ENCODE measurements at regions not wholly inside any gene's neighbourhood (a gene's known extent, or its start where the extent isn't known, plus 50 kb on each side); places are given as distances from the start of the nearest gene placed in this dataset.
"Not testable (repeated sequence)": the region's sequence is repeated elsewhere in the genome, so short reads cannot be mapped to it uniquely, and the experiment has no call there.

DNA sequence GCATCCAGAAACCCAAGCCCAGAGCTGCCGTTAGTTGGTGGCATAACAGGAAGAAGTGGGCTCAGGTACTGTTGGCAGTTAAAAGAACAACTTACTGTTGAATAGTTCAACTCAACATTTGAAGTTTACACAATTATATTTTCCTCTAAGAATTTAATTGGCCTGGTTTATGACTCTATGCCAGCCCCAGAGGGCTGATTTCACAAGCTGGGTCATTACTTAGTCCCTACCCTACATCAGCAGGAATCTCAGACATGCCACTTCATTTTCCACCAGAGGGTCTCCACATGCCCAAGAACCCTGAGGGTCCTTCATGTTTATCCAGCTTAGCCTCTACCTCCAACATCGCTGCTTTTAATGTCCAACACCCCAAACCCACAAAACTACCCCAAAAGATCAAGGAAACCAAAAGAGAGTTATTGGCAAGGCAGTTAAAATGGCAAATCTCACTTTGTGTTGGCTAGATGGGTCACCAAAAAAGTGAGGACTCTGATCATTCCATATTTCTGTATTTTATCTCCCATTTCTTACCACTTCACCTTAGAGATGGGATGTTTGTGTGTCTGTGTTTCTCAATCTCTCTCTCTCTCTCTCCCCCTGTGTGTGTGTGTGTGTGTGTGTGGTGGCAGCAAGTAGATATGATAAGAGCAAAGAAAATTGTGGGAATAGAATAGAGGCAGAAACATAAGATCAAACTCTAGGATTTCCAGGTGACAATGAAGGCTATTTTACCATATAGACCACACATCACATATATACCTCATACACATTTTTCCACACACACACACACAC is 112.5 kb upstream of the TBX18 start:
- DNase-seq, result no peak

DNA sequence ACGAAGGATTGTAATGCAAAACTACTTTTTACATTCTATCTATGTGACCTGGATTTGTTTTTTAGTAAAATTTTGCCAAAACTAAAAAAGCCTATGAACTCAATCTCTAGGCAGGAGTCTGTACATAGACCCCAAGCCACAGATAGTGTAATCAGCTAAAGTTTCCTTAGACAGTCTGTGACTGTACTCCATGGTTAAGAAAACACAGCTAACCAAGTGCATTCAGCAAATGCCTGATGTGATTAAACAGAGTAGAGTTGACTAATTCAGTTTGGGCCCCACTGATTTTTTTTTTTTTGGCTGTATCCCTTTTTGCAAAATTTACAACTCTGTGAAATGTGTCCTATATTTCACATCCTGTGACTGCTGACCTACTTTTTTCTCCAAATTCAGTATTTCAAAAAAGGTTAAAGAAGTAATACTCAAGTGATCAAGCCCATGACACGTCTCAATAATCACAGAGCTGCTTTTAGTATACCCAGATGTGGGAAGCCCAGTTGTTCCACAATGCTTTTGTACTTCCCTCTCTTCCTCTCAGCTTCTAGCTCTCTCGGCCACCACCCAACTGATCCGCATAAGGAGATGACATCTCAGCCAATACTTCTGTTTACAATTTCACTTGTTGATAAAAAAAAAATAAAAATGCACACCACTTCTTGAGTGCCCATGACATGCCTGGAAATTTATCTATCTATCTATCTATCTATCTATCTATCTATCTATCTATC is 108.8 kb upstream of the TBX18 start:
- no peak for DNase-seq

DNA sequence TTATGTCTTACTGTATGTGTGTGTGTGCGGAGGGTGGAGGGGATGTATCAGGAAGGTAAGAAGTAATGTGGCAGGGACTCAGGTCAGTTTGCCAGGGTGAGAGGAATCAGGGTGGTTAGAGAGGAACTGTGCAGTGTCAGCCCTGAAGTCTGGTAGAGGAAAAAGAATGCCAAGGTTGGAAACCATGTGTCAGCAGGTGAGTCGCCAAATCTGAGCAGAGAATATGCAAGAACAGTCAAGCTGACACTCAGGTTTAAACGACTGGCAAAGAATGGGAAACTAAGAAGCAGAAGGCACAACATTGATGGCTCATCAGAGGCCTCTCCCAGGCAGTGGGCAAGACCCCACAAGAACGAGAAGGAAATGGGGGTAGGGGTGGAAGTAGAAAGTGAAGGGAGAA is 107.5 kb upstream of the TBX18 start:
- DNase-seq, result no peak

DNA sequence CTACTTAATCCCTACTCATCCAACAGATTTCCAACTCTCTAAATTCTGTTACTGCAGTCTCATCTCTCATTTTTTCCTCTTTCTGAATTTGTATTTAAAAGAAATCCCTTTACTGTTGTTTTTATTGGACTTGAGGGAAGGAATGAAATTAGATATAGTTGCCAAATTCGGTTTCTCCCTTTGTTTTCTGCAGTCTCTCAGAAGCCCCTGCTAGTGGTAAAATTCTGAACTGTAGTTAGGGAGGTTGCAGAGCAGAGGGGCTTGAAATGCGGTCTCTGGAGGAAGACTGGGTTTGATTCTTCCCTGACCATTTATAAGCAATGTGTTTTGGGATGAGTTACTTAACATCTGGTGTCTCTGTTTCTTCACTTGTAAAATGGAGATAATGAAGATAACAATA is 106.3 kb upstream of the TBX18 start:
- DNase-seq, result no peak

DNA sequence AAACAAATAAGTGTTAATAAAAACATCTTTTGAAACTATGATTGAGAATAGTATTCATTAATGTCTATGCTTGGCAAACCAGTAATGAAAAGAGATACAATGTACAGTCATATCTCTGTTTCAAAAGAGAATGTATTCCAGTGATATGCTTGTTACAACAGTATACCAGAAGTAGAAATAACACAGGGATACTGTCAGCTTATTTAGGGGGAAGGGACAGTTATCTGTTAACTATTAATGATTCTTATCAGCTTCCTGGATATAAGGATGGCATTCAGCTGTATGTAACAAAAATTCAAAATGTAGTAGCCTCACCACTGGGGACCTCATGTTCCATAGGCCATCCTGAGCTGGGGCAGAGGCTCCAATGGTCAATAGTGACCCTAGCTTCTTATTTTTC is 103.8 kb upstream of the TBX18 start:
- no peak for DNase-seq

DNA sequence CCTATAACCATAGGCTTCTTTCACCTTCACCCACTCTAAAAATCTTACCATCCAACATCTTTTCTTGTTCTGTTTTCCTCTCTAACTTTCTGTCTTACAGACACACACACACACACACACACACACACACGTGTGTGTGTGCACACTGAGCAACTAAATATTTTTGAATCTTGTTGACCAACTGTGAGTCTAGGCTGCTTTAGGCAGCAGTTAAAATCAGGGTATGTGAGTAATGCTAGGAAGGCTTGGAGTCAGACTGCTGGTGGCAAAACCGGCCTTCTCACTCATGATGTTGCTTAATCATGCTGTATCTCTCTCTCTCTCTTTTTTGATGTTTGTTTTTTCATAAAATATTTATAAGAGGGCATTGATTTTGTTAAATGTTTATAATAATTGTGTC is 103.1 kb upstream of the TBX18 start:
- no peak for DNase-seq

DNA sequence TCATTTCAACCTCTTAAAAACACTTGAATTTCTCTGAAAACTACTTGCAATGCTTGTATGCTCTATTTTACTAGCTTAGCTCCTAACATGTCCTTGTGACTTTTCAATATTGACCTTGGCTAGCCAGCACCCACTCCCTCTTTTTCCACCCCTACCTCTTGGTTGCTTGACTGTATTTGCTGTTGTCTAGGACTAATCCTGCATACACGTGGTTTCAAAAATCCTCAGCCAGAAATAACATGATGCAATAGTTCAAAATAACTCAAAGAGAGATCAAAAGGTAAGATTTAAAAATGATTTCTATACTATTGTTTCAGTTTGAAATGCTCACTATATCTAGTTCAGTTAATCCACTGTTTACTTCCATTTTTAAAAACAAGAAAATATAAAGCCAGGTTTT is 102.3 kb upstream of the TBX18 start:
- DNase-seq, result no peak

DNA sequence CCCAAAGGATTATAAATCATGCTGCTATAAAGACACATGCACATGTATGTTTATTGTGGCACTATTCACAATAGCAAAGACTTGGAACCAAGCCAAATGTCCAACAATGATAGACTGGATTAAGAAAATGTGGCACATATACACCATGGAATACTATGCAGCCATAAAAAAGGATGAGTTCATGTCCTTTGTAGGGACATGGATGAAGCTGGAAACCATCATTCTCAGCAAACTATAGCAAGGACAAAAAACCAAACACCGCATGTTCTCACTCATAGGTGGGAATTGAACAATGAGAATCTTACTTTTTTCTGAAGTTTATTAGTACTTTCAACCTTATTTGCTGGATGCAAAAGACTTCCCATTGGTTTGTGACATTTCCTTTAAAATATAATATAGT is 101.0 kb upstream of the TBX18 start:
- DNase-seq, result not testable (repeated sequence)

DNA sequence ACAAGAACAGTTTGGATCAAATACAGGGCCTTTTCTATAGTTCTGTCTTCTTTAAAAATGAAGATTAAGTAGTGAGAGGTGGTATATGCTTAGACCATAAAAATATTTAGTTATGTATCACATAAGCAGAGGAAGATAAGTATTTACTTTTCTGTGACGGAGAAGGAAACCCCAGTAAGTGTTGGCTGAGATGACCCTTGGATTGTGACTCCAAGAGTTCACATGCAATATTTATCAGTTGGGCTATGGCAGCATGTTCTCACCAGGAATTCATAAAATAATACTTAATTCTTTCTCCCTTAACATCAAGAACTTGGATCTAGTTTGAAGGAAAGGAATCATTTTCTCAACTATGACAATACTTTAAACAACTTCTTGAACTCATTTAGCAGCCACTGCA is 98.4 kb upstream of the TBX18 start:
- DNase-seq, result no peak

DNA sequence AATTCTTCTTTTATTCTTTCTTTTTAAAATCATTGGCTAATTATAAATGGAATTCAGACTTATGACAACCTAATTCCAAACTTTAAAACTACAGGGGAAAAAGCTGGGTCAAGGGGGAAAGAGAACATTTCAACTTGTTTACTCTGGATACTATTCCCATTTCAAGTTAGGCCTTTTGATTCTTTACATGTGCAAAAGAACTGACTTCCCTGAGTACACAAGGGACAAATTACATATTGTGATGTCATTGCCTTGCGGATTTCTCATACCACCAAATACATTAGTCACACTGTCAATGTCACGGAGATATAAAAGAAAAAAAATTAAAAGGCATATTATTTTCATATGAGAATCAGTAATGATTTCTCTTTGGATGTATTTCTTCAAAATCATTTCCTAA is 96.5 kb upstream of the TBX18 start:
- no peak for DNase-seq

DNA sequence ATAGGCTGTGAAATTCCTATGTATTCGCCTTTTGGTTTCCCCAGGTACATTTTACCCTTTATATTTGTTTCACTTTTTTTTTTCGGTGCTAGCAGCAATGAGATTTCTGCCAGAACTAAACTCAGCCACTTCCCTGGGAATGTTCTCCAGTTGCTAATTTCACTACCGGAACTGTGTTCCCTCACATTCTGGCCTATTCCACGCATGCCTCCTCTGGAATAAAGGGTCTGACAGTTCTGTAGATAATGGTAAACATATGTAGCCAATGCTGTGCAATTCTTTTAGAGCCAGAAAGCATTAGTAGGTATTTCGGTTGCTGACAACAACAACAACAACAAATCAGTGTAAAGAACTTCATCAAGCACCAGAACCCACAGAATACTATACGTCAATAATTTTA is 96.1 kb upstream of the TBX18 start:
- no peak for DNase-seq

DNA sequence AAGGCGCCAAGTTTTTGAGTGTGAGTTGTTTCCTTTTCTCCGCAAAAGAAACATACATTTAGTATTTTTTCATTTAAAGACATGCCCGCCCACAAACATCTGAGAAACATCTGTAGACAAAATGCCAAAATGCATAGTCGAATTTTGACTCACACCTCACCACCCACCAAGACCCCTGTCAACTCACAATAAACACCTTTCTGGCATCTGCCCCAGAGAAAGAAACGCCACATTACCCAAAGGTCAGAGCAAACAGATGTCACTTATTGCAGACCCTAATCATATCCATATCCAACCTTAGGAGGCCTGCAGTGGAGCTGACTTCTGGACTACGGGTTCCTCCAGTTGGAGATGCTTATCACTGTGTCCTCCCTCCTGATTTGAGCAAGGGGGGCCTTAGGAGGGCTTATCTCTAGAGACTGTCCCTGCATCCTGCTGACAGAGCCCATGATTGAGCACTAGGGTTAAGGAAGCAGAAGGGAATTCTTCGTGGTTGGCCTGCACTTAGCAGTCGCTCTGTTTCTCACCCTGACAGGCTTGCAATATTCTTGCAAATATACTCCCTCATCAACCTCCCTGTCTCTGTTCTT is 90.5 kb upstream of the TBX18 start:
- no peak for DNase-seq

DNA sequence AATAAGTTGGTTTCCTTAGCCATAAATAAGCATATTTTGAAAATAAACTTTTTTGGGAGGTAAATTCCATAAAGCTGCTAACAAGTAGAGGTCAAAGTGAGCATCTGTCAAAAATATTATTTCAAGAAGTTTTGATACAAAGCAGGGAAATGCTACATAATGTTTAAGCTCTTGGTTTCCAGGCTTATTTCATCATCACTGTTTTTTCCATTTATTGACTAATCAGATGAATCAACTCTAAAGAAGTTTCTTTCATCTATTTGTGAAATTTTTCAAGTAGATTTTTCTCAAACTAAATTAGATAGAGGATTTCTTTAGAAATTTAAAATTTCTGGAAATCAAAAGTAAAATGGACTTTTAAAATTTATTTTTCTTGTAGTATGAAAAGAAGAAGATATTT is 89.5 kb upstream of the TBX18 start:
- DNase-seq, result no peak

DNA sequence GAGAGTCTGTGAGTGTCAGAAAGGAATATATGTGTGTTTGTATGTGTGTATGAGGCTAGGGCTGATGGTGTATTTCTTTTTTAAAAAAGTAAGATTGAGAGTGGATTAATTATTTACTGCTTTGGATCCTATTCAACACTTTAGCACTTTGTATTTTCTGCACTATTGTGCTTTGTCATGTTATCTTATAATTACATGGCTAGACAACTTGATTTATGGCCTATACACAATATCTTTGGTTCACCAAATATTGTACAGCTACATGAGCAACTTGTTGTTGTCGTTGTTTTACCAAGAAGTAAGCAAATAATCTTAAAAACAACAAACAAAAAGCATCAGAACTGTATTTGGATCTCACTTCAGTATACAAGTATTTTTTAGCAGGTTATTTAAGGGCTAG is 84.6 kb upstream of the TBX18 start:
- DNase-seq, result no peak

DNA sequence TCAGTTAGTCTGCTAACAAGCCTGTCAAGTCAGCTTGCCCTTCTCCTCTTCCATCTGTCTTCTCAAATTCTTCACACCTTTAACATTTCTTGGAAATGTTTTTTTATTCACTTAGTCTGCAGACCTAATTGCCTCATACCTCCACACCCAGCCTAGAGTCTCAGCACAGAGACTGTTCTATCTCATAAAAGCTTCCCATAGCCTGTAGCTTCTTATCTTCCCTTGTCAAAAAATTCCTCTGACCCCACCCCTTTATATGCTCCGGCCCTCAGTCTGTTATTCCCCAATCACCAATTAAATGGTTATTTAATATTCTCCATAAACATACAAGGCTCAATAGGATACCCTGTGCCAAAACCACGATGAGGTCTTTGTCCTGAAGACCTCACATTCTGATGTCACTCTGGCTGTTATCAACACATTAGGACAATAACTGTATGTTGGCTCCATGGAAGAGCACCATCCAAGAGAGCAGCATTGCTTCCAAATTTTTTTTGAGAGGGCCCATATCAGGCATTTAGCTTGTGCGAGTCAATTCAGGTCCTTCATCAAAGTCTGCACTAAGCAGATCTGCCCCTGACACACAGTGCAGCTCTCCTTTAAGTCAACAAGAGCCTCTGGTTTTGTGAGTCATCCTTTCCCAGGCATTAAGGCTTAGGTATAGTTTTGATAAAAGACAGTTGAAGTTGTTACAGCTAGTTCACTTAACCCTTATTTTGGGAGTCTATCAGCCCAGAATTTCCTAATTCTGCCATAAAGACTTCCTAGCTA is 83.2 kb upstream of the TBX18 start:
- no peak for DNase-seq

DNA sequence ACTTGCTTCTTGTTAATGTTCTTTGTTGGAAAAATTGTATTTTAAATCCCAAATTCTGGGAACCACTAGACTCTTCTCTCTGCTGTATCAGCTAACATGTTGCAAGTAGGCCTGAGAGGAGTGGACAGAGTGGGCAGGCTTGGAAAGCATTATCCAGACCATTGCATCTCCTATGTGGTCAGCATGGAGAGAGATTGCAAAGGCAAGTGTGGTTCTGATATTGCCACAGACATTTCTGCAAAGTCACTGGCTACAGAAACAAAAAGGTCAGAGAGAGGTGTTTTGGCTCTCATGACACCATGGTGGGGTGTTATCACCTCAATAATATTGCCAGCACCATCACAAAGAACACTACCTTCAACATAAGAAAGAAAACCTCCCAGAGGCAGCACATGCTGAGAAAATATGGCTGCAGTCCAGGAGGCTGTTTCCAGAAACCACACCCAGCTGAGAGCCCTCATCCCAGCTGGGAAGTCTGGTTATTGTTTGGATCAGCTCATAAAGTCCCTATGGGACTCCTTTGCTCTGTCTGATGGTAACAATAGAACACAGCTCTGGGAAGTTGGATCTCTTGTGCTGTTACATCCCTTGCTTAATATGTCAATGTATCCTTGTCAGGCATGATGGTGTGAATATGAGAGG is 78.2 kb upstream of the TBX18 start:
- no peak for DNase-seq

DNA sequence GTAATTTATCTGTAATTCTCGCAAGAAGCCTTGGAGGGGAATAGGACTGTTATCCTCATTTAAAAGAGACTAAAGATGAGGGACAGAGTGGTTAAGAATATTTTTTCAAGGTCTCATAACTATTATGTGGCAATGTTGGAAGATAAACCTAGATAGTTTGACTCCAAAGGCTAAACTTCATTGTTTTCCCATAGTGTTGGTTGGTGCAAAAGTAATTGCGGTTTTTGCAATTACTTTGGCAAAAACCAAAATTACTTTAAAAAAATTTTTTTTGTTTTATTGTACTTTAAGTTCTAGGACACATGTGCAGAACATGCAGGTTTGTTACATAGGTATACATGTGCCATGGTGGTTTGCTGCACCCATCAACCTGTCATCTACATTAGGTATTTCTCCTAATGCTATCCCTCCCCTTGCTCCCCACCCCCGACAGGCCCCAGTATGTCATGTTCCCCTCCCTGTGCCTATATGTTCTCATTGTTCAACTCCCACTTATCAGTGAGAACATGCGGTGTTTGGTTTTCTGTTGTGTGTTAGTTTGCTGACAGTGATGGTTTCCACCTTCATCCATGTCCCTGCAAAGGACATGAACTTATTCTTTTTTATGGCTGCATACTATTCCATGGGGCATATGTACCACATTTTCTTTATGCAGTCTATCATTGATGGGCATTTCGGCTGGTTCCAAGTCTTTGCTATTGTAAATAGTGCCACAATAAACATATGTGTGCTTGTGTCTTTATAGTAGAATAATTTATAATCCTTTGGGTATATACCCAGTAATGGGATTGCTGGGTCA is 72.9 kb upstream of the TBX18 start:
- DNase-seq, result not testable (repeated sequence)

DNA sequence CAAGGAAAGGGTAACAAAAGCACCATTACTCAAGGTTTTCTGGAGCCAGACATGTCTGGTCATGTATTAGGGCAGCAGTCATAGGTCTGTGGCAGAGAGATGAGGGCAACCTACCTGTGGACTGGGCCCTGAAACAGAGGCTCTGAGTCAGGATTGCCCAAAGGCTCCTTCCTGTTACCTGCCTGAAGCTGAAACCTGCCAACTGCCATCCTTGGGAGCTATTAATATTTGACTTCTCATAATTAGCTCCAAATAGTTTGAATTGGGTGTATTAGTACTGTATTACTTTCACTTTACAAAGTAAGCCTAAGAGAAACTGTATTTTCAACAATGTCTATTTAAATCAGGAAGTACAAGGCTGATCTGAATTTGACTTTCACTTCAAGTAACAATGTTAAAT is 72.0 kb upstream of the TBX18 start:
- no peak for DNase-seq

DNA sequence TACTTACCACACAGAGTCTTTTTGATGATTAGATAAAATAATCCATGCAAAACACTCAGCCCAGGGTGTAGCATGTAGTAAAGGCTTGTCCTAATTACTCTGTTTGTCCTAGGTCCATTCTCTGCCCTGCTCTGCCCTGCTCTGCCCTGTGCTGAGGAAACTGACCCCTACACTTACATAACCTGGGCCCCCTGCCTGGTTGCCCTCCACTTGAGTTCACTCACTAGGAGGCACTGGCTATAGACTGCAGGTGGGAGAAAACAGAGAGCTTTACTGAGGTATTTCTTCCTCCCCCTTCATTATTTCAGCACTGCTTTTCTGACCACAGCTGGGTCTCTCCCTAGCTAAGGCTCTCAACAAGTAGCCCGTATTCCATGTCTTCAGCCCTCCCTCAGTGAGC is 70.9 kb upstream of the TBX18 start:
- DNase-seq, result no peak

DNA sequence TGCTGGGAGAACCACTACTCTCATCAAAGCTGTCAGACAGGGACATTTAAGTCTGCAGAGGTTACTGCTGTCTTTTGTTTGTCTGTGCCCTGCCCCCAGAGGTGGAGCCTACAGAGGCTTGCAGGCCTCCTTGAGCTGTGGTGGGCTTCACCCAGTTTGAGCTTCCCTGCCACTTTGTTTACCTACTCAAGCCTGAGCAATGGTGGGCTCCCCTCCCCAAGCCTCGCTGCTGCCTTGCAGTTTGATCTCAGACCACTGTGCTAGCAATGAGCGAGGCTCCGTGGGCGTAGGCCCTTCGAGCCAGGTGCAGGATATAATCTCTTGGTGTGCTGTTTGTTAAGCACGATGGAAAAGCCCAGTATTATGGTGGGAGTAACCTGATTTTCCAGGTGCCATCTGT is 67.5 kb upstream of the TBX18 start:
- not testable (repeated sequence) for DNase-seq

DNA sequence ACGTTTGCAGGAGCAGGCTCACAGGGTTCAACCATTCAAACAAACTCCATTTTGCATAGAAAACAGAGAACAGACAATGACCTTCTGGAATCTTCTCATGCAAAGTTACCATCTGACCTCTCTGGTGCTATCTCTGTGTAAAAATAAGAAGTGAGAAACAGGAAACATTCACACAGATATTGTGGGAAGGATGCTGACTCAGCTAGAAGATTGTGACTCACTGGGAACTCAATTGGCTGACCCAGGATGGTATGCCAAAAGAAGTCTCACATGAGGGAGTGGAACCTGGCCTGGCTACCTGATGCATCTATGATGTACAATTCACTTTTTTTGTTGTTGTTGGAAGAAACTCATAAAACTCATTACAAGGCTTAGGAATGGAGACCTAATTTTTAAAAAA is 61.1 kb upstream of the TBX18 start:
- no peak for DNase-seq
